NCI-H2196 treated with DMSO at 0.1 percent for 48 hours (cell line): ENCODE measurements at regions not wholly inside any gene's neighbourhood (a gene's known extent, or its start where the extent isn't known, plus 50 kb on each side); places are given as distances from the start of the nearest gene placed in this dataset.

Experiments
- DNase-seq: peaks from one replicate; lab custom pipeline; 2025; ENCODE audit not compliant: unreplicated experiment; lab: John Stamatoyannopoulos, UW

DNA sequence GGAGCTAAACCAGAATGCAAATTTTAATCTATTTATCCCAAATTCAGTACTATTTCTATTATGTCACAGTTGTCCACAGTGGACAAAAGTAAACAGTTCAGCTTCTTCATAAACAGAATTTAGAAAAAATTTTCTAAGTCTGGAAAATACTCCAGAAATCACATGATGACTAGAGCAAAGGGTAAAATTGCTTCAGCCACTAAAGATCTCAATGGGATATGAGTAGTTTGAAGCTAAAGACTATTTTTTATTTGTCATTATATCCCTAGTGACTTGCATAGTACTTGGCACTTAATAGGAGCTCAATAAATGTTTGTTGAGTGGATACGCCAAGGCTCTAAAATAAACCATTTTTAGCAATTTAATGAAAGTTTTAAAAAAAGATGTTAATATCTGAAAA is 354.3 kb upstream of the AGTR1 start:
- DNase-seq, result no peak

DNA sequence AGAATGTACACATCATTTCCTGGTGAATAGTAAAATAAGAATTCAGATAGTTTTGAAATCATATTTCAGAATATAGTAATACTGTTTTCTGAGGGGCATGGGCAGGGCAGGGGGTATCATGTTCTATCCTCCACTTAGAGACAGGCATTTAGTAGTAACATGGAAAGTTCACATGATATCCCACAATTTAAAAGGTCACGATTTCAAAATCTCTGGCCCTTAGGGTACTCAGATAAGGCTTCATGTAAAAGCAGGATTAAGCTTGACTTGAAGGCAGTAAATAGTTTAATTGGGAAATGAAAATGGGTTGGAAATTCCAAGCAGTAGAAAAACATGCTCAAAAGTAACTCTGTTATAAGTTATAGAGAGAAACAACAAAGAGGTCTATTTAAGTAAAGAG is 353.2 kb upstream of the AGTR1 start:
- DNase-seq, result no peak

DNA sequence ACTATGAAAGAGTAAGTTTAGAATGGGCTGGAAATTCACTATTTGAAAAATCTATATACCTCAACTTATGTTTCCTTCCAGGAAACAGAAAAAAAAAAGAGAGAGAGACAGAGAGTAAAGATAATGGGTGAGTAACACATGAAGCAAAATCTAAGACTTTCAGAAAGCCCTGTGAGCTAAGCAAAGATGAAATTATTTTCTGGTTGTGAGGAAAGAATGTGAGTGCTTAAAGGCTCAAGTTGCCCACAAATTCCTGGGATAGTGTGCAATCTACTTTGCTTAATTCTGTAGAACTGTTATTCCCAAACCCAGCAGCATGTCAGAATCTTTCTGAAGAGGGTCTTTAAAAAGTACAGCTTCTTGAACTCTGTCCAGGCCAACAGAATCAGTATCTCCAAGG is 337.7 kb upstream of the AGTR1 start:
- no peak for DNase-seq

DNA sequence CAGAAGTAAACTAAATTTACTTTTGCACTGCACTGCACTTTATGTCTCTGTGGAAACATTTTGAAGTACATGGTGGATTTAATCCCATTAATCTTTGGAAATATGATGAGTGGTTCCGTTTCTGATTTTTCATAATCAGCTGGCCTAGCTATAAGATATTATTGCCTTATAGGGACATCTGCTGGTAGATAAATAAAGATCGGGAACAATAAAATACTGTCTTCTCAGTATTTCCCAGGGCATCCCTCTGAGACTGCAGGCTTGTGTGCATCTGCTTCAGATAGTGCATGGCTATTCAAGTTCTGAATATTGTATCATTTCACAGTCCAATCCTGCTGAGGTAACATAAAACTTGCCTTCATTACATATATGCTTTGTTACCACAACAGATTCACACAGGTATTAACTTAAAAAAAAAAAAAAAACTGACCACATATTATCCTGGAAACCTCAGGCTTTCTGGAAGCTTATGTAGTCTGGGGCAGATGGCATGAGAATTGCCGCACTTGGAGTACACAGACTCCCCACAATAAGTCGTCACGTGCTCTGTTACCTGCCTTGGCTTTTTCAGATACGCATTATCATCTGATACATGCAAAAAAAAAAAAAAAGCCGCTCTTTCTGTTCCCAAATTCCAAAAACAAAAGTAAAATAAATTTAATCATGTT is 330.8 kb upstream of the AGTR1 start:
- no peak for DNase-seq

DNA sequence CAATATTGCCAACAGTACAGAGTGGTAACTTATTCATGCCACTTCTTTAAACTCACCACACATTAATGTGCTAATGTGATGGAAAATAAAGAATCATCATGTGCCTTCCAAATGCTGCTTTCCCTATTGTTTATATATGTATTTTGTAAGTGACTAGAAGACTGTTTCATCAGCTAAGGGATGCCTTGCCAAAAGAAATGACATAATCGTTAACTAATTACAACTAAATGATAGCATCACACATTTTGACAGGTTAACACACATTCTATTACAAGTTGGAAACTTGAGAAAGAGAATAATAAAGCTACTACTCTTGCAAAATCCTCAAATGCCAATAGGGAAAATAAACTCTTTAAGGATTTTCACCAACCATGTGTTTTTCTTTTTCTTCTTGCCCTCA is 329.9 kb upstream of the AGTR1 start:
- no peak for DNase-seq

DNA sequence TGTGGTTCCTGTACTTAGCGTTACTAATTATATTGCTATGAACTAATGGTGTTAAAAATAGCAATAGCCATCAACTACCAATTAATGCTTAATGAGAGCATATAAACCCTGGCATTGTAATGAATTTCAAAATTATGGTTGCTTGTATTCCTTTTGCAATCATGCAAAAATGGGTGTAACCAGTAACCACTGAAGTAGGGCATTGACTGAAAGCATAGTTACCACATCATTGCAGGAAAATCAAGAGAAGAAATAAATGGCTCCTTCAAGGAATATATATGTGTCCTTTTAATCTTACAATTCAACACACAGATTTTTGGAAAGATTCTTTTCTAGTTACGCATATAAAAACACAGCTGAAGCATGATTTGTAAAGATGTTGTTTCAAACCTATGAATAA is 328.3 kb upstream of the AGTR1 start:
- no peak for DNase-seq

DNA sequence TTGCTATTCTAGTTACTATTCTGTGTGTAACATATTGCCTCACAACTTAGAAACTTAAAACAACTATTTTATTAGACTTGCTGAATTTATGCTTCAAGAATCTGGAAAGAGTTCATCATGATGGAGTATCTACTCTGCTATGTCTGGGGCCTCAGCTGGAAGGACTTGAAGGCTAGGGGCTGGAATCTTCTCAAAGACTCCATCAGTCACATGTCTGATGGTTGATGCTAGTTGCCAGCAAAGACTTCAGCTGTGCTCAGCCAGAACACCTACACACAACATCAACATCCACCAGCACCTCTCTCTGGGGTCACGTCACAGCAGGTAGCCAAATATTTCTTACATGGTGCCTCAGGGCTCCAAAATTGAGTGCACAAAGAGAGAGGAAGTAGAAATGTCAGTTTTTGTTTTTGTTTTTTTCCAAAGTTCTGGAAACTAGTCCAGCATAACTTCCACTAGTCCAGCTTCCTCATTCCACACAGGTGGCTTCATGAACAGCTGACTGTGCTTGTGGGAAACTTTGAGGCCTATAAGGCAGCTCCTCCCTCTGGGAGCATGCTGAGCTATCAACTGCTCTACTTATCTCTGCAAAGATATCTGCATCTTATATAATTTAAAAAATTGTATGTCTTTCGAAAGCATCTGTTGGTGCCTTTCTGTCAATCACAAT is 325.4 kb upstream of the AGTR1 start:
- DNase-seq, result no peak

DNA sequence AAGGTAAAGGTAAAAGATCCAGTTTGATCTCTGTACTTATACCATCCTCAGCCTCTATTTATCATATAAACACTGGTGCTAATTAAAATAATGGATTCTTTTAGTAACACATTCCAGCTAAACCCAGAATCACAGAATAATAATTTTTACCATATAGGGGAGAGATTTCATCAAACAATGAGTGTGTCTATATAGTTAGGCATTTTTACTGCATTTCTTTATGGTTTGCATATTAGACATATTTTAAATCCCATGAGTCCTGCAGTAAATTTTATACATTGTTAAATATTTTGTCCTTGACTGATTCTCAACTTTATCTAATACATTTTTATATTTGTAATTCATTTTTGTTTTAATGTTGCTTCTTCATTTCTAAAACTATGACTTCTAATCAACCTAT is 323.7 kb upstream of the AGTR1 start:
- DNase-seq, result no peak

DNA sequence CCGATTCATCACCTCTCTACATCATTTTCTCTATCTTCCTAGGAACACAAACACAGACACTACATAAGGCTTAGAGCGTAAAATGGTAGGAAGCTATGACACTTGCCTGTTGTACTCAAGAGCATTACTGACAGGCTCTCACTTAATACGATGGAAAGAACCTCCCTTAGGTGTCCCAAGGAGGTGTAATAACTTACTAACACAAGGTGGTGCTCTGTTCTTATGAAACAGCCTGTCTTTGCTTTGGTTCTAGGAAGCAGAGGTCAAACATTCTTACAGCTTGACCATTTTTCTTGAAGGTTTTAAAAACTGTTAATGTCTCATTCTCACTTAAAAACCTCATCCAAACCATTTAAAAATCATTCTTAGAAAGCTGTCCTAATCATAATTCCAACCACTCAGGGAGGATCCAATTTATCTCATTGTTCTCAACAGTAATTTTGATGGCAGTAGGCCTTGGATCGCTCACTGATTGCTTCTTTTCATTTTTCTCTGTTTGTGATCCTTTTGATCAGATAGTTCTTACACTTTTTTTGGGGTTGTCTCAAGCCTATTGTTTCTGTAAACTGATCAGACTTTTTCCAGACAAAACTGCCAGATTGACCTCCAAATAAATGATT is 317.8 kb upstream of the AGTR1 start:
- DNase-seq, result peak; percentile 5

DNA sequence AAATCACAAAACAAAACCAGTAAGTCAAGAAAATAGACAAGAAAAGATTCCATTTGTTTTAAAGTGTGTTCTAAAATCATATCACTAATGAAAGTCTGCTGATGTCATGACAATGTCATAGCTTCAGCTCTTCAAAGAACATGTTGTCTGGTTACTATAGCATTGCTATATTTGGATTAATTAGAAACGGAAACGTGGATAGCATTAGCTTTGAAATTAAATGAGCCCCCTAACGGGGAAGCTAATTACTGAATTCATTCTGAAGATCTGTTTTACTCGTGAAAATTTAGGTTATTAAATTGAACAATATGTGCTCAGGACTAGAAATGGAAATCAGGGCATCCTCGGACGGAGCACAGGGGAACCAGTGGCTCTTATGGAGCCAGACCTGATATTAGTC is 316.7 kb upstream of the AGTR1 start:
- DNase-seq, result no peak

DNA sequence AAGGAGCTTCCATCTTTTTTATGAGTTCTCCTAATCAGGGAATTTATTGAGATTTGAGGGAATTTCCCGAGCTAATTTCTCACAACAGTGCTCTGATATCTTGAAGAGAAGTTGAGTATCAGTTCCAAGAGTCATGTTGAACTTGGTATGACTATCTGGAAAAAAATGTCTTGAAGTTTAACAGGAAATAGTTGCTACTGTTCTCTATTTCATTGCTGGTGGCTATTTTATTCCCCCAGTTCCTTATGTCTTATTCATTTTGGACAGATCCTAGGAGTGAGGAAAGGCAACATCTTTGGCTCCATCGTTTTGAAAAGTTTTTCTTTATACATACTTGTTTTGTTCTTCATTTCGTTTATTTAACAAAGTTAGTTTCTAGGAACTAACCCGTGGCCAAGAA is 307.8 kb upstream of the AGTR1 start:
- no peak for DNase-seq

DNA sequence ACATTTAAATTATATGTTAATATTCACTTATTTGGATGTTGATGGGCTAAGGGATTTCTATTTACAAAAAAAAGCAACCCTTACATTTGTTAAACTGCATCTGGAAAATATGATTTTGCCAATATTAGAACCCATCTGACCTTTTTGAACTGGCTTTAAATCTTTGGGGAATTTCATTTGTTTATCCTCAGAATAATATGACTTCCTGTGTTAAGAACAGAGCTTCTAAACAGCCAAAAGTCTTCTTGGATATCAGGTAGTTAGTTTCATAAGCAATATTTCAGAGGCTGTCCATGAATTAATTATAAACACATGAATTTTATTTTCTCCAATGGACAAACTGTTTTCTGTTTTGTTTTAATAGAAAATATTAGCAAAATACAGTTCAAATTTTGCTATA is 301.9 kb upstream of the AGTR1 start:
- no peak for DNase-seq

DNA sequence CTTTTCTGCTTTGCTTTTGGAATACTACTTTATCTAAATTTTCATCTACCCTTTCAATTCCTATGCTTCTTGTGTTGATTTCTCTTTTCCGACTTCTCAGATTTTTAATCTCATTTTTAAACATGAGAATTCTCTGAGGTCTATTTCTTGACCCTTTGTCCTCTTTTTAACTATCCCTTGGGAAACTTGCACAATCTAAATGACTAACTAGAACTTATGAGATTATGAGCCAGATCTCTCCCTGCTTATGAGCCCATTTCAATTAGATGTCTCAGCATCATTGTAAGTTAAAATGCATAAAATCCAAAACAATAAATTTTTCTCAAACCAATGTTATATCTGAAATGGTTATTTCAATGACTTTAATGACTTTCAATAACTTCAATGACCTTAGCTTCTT is 296.9 kb upstream of the AGTR1 start:
- DNase-seq, result no peak

DNA sequence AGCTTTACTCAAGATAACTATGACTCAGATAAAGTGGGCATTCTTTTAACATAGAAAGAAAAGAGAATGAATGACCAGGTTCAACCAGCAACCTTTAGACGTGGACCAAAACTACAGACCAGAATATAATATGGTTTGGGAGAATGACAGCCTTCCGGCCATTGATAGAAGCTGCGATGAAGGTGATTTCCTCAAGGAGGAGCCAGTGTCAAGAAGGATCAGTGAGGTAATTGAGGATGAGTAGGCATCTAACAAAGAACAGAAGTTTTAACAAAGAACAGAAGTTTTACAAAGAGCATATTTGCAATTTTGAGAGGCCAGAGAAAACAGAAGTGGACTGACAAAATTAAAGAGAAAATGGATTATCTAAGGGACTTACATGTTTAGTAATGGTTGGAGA is 289.0 kb upstream of the AGTR1 start:
- DNase-seq, result no peak

DNA sequence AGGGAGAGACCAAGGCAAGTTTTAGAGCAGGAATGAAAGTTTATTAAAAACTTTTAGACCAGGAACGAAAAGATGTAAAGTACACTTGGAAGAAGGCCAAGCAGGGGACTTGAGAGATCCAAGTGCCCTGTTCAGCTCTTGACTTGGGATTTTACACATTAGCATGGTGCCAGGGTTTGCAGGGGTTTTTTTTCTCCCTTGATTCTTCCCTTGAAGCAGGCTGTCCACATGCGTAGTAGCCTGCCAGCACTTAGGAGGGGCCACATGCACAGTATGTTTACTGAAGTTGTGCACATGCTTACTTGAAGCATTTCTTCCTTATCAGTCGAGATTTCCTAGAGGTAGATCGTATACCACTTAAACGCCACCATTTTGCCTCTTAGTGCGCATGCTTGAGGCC is 277.5 kb upstream of the AGTR1 start:
- no peak for DNase-seq

DNA sequence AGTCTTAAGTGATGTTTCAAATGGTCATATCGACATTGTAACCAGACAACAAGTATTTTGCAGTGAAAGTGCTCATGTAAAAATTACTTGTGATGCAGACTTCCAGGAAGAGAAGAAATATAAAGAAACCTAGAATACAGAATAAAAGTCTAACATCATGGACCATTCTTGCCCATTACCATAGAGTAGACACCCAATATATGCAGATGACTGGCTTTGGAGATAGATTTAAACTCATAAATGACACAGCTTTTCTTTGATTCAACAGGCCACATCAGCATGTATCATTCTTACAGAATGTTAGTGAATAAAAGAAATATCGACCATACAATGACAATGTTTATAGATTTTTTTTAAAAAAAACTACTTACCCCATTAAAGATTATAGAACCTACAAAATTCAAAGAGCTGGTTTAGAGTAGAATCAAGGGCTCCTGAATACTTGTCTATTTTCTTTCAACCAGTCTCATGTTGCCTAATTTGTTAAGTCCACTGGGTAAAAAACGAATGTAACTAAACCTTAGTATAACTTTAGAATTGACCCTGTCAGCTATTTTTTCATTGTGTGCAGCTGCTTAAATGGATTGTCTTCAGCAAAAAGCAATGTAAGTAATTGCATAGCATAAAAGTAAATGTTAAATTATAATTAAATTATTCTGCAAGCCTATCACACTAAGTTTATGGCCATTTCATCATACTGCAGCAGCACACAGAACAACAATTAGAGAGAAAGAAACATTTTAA is 268.7 kb upstream of the AGTR1 start:
- no peak for DNase-seq

DNA sequence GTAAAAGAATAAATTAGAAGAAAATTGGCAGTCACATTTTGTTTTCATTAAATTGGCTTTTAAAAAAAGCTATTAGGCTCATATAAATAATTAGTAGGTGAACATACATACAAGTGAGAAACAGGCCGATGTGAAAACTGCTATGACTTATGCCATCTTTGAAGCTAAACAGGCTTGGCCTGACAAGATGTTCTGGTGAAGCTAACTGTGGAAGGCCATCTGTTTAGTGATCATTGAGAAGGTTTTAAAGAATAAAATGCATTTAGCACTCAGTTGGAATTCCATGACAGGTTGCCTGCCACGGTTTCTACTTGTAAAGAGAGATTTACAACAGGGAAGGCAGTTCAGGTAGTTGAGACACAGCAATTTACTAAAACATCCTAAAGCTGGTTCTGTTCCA is 264.0 kb upstream of the AGTR1 start:
- no peak for DNase-seq

DNA sequence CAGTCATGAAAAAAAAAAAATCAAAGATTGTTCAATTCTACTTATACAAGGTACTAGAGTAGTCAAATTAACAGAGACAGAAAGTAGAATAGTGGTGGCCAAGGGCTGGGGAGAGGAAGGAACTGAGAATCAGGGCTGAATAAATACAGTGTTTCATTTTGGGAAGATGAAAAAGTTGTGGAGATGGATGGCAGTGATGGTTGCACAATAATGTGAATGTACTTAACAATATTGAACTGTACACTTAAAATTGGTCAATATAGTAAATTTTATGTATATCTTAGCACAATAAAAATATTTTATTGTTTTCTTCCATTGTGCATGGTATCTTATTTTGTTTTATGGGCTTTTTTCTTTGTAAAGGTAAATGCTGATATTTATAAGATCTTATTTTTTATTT is 262.2 kb upstream of the AGTR1 start:
- no peak for DNase-seq

DNA sequence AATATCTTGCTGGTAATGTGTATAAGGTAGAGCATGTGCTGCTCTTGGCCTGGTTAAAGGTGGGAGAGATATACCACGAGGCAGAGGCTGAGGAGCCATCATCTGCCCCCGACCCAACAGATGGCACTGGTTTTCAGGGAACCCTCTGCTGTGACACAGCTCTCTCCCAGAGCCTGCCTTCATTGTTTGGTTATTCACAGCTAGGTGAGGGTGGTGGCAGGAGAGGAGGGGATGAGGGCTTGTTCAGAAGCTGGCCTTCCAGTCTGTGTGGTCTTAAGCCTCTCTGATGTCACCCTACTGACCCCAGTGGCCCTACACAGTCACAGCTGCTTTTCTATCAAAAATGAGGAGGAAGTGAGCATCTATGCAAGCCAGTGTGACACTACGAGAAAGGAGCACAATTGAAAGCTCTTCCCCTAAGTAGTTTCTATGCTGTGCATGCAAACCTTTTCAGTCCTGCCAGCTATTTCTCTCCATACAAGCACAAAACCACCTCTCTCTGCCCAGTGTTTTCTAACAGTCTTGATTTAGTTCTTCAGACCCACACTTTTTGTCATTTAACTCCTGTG is 258.4 kb upstream of the AGTR1 start:
- DNase-seq, result no peak

DNA sequence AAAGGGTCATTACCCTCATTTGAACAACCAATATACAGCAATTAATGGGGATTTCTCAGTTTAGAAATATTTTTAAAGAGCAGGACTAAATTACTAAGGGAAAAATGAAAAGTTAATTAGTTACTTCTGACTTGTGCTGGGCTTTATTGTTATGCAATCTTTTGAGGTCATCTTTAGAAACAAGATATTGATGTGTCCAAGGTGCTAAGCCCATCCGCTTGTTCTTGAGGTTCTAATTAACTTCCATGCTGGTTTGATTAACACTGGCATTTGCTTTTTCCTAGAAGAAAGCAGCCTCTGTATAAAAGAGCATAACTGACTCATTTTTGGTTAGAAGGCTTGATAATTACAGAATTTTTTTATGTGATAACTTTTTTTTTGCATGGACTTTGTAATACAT is 256.5 kb upstream of the AGTR1 start:
- no peak for DNase-seq

DNA sequence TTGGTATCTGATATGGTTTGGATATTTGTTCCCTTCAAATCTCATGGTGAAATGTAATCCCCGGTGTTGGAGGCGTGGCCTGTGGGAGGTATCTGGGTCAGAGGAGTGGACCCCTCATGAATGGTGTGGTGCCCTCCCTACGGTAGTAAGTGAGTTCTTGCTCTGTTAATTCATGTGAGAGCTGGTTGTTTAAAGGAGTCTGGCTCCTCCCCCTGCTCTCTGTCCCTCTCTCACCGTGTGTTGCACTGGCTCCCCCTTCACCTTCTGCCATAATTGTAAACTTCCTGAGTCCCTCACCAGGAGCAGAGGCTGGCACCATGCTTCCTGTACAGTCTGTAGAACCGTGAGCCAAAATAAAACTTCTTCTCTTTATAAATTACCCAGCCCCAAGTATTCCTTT is 246.9 kb upstream of the AGTR1 start:
- DNase-seq, result no peak

DNA sequence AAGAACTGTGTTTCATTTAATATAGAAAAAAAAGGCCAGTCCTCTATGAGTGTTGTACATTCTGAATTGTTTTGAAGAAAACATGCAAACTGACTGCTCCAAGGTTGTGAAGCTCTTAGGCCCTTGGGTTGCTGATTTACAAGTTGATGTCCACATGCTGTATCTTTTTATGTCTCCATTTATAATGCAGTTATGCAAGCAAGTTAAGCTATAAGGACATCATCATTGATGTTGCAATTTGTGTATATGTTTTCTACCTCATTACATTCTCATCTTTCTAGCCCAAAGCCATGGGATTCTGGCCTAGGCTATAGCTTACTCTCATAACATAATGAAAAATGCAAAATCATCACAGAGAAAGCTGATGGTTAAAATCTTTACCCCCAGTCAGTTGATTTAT is 245.7 kb upstream of the AGTR1 start:
- no peak for DNase-seq
